ENCODE measurements at regions not wholly inside any gene's neighbourhood (a gene's known extent, or its start where the extent isn't known, plus 50 kb on each side); places are given as distances from the start of the nearest gene placed in this dataset.

DNA sequence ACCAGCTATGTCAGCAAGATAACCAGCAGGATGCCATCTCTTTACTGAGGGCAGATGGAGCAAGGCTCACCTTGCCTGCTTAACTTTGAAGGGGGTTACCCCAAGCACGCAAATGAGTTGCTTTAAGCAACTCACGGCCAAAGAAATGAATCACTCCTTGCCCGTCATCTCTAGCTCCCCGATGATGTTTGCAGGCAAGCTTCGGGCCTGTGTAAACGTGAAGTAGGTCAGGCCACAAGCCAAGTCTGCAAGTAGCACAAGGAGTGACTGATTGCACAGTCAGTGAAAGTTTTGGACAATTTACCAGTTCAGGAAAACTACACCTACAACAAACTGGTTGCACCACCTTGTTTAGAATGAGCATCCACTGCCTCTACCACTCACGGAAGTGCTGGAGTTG, 699.7 kb upstream of the TBX3 start:
- peaks cover 33% of the 10 kb centered on the region for H3K27me3 Mint-ChIP-seq (ENCODE audit: low read depth)
- H3K9me3 Mint-ChIP-seq, result no peaks in the 10 kb centered on the region
- no peak overlapping the region for H3K27ac Mint-ChIP-seq
- TF ChIP-seq, protein P1, sequence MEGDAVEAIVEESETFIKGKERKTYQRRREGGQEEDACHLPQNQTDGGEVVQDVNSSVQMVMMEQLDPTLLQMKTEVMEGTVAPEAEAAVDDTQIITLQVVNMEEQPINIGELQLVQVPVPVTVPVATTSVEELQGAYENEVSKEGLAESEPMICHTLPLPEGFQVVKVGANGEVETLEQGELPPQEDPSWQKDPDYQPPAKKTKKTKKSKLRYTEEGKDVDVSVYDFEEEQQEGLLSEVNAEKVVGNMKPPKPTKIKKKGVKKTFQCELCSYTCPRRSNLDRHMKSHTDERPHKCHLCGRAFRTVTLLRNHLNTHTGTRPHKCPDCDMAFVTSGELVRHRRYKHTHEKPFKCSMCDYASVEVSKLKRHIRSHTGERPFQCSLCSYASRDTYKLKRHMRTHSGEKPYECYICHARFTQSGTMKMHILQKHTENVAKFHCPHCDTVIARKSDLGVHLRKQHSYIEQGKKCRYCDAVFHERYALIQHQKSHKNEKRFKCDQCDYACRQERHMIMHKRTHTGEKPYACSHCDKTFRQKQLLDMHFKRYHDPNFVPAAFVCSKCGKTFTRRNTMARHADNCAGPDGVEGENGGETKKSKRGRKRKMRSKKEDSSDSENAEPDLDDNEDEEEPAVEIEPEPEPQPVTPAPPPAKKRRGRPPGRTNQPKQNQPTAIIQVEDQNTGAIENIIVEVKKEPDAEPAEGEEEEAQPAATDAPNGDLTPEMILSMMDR (IDR thresholded peaks at IDR 0.05; ENCODE audit: unreplicated experiment in 3 of 3), result no peak
- H3K4me1 Mint-ChIP-seq, result peaks cover 45% of the 10 kb centered on the region
- no peaks in the 10 kb centered on the region for H3K36me3 Mint-ChIP-seq (ENCODE audit: low read depth)
- no peak overlapping the region for H3K4me3 Mint-ChIP-seq

DNA sequence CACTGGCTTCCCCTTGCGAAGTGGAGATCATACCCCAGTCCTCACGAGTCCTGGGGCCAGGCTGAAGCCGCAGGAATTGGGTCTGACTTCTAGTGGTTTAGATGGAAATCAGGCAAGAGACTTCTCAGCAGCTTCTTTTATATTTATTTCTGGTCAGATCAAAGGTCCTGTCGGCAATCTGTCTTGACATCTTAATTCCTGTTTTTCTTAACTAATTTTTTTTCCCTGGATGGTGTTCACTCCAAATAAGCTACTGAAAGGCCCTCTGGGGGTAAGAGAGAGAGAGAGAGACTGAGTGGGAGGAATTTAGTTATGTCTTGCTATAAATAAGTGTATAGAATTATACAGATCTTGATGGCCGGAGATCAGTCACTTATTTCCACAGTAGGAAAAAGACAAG, 698.7 kb upstream of the TBX3 start:
- H3K27ac Mint-ChIP-seq, result peak overlapping the region in 1 of 3 experiments; percentile 40

DNA sequence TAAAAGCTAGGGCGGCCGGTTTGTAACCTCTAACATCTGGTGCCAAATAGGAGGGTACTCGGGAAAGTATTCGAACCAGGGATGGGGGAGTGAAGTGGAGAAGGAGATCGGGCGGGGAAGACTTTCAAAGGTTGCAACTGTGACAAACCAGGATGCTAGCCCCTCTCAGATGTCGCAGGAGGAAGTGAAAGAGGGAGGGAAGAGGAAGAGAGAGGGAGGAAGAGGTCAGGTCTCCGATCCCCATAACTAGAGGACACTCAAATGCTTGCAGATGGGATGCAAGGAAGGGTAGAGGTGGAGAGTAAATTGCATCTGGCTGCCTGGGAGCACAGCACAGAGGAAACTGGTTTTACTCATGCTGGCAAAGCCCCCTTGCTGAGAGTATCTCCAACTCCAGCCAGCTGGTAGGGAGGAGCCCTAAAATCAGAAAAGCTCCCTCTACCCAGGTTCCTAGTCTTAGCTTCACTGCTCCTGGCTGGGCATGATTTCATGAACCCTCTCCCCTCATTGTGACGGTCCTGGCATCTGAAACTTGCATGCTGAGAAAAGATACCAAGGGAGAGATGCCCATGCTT, 696.7 kb upstream of the TBX3 start:
- Mint-ChIP-seq H3K4me1 (peaks cover 48% of the 10 kb centered on the region), H3K27ac (no peak overlapping the region), H3K36me3 (ENCODE audit: low read depth) (no peaks in the 10 kb centered on the region), H3K27me3 (ENCODE audit: low read depth) (peaks cover 25% of the 10 kb centered on the region), H3K9me3 (no peaks in the 10 kb centered on the region), H3K4me3 (no peak overlapping the region)
- TF ChIP-seq, protein P1 (IDR thresholded peaks at IDR 0.05; ENCODE audit: unreplicated experiment in 3 of 3), result no peak

More for the DNA sequence above, 698.7 kb upstream of the TBX3 start:
- no peaks in the 10 kb centered on the region for H3K9me3 Mint-ChIP-seq
- peaks cover 55% of the 10 kb centered on the region for H3K4me1 Mint-ChIP-seq
- H3K27me3 Mint-ChIP-seq (ENCODE audit: low read depth), result peaks cover 33% of the 10 kb centered on the region
- TF ChIP-seq, protein P1 (IDR thresholded peaks at IDR 0.05; ENCODE audit: unreplicated experiment in 3 of 3), result no peak
- H3K4me3 Mint-ChIP-seq, result peak overlapping the region in 1 of 3 experiments; percentile 12
- no peaks in the 10 kb centered on the region for H3K36me3 Mint-ChIP-seq (ENCODE audit: low read depth)

DNA sequence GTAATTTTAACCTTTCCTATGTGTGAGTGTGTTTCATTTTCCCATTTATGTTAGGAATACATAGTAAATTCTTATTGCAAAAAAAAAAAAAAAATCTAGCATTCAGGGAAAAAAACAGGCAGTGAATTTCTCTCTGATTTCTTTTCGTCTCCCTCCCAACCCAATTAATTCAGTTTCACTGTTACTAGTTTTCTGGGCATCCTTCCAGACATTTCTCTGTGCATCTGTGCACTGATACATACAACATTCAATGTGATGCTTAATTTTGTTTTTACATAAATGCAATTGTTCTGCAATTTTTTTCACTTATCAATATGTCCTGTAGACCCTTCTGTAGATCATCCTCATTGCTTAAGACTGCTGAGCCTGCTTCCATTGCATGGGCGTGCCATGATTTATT, 694.3 kb upstream of the TBX3 start:
- H3K27me3 Mint-ChIP-seq (ENCODE audit: low read depth), result peaks cover 23% of the 10 kb centered on the region
- H3K27ac Mint-ChIP-seq, result peak overlapping the region in 2 of 3 experiments; percentile 26 to 46
- H3K9me3 Mint-ChIP-seq, result peaks cover 4% of the 10 kb centered on the region
- no peak overlapping the region for H3K4me3 Mint-ChIP-seq
- H3K36me3 Mint-ChIP-seq (ENCODE audit: low read depth), result no peaks in the 10 kb centered on the region
- H3K4me1 Mint-ChIP-seq, result peaks cover 53% of the 10 kb centered on the region
- TF ChIP-seq, protein P1 (IDR thresholded peaks at IDR 0.05; ENCODE audit: unreplicated experiment in 3 of 3), result no peak

DNA sequence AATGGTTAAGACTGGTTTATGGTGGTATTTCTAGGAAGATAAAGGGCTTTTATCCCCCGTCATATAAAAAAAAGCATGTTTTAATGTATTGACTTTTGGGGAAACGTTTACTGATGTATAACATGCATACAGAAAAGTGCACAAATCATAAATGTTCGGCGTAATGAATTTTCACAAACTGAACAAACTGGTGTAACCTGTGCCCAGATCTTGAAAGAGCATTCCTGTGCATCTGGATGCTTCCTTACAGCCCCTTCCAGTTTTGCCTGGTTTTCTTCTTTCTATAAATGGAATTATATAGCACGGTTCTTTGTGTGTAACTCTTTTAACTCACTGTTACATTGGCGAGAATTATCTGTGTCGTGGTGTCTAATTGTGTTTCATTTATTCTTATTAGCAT, 693.8 kb upstream of the TBX3 start:
- H3K27me3 Mint-ChIP-seq (ENCODE audit: low read depth), result peaks cover 21% of the 10 kb centered on the region
- H3K9me3 Mint-ChIP-seq, result peaks cover 4% of the 10 kb centered on the region
- no peaks in the 10 kb centered on the region for H3K36me3 Mint-ChIP-seq (ENCODE audit: low read depth)
- no peak overlapping the region for H3K4me3 Mint-ChIP-seq
- peak overlapping the region in 2 of 3 experiments; percentile 26 to 46 for H3K27ac Mint-ChIP-seq
- peaks cover 48% of the 10 kb centered on the region for H3K4me1 Mint-ChIP-seq
- TF ChIP-seq, protein P1 (IDR thresholded peaks at IDR 0.05; ENCODE audit: unreplicated experiment in 3 of 3), result no peak

DNA sequence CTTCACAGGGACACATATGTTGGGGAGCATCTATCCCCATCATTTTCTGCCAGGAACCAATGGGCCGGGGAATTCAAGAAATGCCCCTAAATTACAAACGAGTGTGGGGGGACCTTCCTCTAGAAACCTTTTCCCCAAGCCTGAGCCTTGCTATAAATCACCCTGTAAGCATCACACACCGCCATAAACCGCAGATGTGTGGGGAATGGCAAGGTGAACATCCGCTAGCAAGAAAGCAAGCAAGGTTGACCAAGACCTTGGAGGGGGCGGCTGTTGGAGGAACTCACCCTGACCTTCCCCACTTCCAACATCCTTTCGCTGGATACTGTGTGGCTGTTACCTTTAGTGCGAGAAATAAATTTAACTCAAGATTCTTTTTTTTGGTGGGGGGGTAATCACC, 693.3 kb upstream of the TBX3 start:
- TF ChIP-seq, protein P1 (IDR thresholded peaks at IDR 0.05; ENCODE audit: unreplicated experiment in 3 of 3), result no peak
- H3K36me3 Mint-ChIP-seq (ENCODE audit: low read depth), result no peaks in the 10 kb centered on the region

More for the DNA sequence above, 693.3 kb upstream of the TBX3 start:
- Mint-ChIP-seq H3K27me3 (ENCODE audit: low read depth) (peaks cover 19% of the 10 kb centered on the region), H3K4me3 (no peak overlapping the region), H3K4me1 (peaks cover 44% of the 10 kb centered on the region), H3K9me3 (peaks cover 4% of the 10 kb centered on the region), H3K27ac (peak overlapping the region in 2 of 3 experiments; percentile 9 to 54)
